Tibial nerve (tissue), 3 donors: ENCODE measurements at regions not wholly inside any gene's neighbourhood (a gene's known extent, or its start where the extent isn't known, plus 50 kb on each side); places are given as distances from the start of the nearest gene placed in this dataset.

Source experiments
- POLR2A ChIP-seq, 2 donors: fragments of 450-650 bp; IDR thresholded peaks; one replicate each; pipeline ENCODE4 v1.6.1; 2017; ENCODE audit warnings: antibody characterized with exemption in 2 of 2, mild to moderate bottlenecking in 2 of 2, moderate library complexity in 2 of 2
- TF ChIP-seq, protein P1 (sequence below), 5 experiments: fragments of 200-600 bp in 3 of 5; fragments of 450-650 bp in 2 of 5; sonication (generic) in 3 of 5; IDR thresholded peaks; one replicate each; pipeline ENCODE4 v1.5.1; 2016 to 2019; ENCODE audit warnings: antibody characterized with exemption in 5 of 5, mild to moderate bottlenecking in 3 of 5, moderate library complexity in 2 of 5

DNA sequence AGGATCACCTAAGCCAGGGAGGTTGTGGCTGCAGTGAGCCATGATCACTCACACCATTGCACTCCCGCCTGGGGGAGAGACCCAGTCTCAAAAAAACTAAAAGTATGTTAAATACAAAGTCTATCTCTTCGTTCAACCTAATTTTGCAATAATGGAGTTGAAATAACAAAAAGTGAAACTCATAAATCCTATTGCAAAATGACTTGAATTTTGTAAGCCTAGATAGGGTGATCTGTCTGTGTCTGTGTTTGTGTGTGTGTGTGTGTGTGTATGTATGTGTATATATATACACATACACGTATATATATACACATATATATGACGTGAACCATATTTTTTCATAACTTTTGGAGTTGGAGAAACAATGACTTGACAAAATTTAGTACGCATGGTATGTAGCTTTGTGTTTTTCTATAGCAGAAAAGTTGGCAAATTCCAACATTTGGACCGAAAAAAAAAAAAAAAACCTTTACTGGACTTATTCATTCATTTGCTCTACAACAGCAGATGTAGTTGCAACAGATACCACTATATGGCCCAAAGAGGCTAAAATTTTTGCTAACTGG lies 76.9 kb upstream of the CDH6 start:
- TF ChIP-seq, protein P1, sequence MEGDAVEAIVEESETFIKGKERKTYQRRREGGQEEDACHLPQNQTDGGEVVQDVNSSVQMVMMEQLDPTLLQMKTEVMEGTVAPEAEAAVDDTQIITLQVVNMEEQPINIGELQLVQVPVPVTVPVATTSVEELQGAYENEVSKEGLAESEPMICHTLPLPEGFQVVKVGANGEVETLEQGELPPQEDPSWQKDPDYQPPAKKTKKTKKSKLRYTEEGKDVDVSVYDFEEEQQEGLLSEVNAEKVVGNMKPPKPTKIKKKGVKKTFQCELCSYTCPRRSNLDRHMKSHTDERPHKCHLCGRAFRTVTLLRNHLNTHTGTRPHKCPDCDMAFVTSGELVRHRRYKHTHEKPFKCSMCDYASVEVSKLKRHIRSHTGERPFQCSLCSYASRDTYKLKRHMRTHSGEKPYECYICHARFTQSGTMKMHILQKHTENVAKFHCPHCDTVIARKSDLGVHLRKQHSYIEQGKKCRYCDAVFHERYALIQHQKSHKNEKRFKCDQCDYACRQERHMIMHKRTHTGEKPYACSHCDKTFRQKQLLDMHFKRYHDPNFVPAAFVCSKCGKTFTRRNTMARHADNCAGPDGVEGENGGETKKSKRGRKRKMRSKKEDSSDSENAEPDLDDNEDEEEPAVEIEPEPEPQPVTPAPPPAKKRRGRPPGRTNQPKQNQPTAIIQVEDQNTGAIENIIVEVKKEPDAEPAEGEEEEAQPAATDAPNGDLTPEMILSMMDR (IDR thresholded peaks at IDR 0.05) = no peak
- TF ChIP-seq POLR2A (IDR thresholded peaks at IDR 0.05) = no peak
